ENCODE measurements at regions not wholly inside any gene's neighbourhood (a gene's known extent, or its start where the extent isn't known, plus 50 kb on each side); places are given as distances from the start of the nearest gene placed in this dataset.

DNA sequence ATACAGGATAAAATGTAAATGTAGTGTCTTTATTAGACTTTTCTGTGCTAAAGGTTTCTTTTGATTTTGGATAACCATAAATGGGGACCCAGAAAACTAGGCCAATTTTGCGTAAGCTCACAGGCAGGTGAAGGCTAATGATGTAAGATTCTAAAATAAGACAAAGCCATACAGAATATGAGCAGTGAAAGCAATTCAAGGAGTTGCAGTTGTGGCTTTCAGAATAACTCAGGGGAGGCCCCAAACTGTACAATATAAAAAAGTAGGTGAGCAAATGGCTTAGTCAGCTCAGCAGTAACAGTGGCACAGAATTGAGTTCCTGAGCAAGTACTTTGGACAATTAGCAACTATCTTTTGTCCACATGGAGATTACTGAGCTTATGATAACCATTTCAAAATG, 81.7 kb upstream of the NRP1 start:
- TF ChIP-seq, protein P1, sequence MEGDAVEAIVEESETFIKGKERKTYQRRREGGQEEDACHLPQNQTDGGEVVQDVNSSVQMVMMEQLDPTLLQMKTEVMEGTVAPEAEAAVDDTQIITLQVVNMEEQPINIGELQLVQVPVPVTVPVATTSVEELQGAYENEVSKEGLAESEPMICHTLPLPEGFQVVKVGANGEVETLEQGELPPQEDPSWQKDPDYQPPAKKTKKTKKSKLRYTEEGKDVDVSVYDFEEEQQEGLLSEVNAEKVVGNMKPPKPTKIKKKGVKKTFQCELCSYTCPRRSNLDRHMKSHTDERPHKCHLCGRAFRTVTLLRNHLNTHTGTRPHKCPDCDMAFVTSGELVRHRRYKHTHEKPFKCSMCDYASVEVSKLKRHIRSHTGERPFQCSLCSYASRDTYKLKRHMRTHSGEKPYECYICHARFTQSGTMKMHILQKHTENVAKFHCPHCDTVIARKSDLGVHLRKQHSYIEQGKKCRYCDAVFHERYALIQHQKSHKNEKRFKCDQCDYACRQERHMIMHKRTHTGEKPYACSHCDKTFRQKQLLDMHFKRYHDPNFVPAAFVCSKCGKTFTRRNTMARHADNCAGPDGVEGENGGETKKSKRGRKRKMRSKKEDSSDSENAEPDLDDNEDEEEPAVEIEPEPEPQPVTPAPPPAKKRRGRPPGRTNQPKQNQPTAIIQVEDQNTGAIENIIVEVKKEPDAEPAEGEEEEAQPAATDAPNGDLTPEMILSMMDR (IDR thresholded peaks at IDR 0.05; ENCODE audit: low read depth, low read length, poor library complexity, severe bottlenecking): no peak
- no peak for TF ChIP-seq EZH2phosphoT487 (IDR thresholded peaks at IDR 0.05; ENCODE audit: borderline replicate concordance, low read length)
